GM21576 (cell line): ENCODE measurements at regions not wholly inside any gene's neighbourhood (a gene's known extent, or its start where the extent isn't known, plus 50 kb on each side); places are given as distances from the start of the nearest gene placed in this dataset.
"Not testable (repeated sequence)": the region's sequence is repeated elsewhere in the genome, so short reads cannot be mapped to it uniquely, and the experiment has no call there.

Source experiments
- ATAC-seq: cut with Tn5 transposase; IDR thresholded peaks from one replicate; pipeline ENCODE4 v1.9.1; 2021; ENCODE audit warnings: mild to moderate bottlenecking, moderate library complexity; ENCODE audit not compliant: unreplicated experiment

GRCh38 chr21:6060054-6060681 is 4461.2 kb upstream of the TPTE start:
- not testable (repeated sequence) for ATAC-seq

GRCh38 chr21:6066320-6066985 is 4454.9 kb upstream of the TPTE start:
- not testable (repeated sequence) for ATAC-seq

- not testable (repeated sequence) for ATAC-seq
Observed at GRCh38 chr21:6068098-6068831, 4453.1 kb upstream of the TPTE start.

GRCh38 chr21:6070213-6070612 is 4451.2 kb upstream of the TPTE start:
- ATAC-seq: not testable (repeated sequence)

- ATAC-seq: not testable (repeated sequence)
Observed at GRCh38 chr21:6072691-6073090, 4448.7 kb upstream of the TPTE start.

- not testable (repeated sequence) for ATAC-seq
Observed at GRCh38 chr21:6073993-6074705, 4447.2 kb upstream of the TPTE start.

GRCh38 chr21:6074935-6075334 is 4446.4 kb upstream of the TPTE start:
- not testable (repeated sequence) for ATAC-seq

GRCh38 chr21:6075627-6076208 is 4445.7 kb upstream of the TPTE start:
- ATAC-seq: not testable (repeated sequence)

GRCh38 chr21:6077358-6077757 is 4444.0 kb upstream of the TPTE start:
- ATAC-seq: not testable (repeated sequence)

GRCh38 chr21:6078902-6079301 is 4442.5 kb upstream of the TPTE start:
- ATAC-seq: not testable (repeated sequence)

- not testable (repeated sequence) for ATAC-seq
Observed at GRCh38 chr21:6080941-6081655, 4440.3 kb upstream of the TPTE start.

GRCh38 chr21:6082166-6082565 is 4439.2 kb upstream of the TPTE start:
- not testable (repeated sequence) for ATAC-seq

- ATAC-seq: not testable (repeated sequence)
Observed at GRCh38 chr21:6083574-6084120, 4437.7 kb upstream of the TPTE start.

GRCh38 chr21:6086038-6086437 is 4435.3 kb upstream of the TPTE start:
- not testable (repeated sequence) for ATAC-seq

GRCh38 chr21:6087579-6088178 is 4433.7 kb upstream of the TPTE start:
- not testable (repeated sequence) for ATAC-seq

GRCh38 chr21:6090286-6090908 is 4431.0 kb upstream of the TPTE start:
- ATAC-seq: not testable (repeated sequence)

- not testable (repeated sequence) for ATAC-seq
Observed at GRCh38 chr21:6091335-6092027, 4429.9 kb upstream of the TPTE start.

GRCh38 chr21:6092401-6092800 is 4429.0 kb upstream of the TPTE start:
- not testable (repeated sequence) for ATAC-seq
